Progenitor cell of endocrine pancreas (in vitro differentiated cells): ENCODE measurements at regions not wholly inside any gene's neighbourhood (a gene's known extent, or its start where the extent isn't known, plus 50 kb on each side); places are given as distances from the start of the nearest gene placed in this dataset.
A peak's percentile ranks its signal among the peaks of the same experiment; 100 is the strongest.

Source experiments
- DNase-seq: peaks from one replicate; pipeline ENCODE4 v3.0.0; 2021; ENCODE audit warnings: low spot score; ENCODE audit not compliant: unreplicated experiment
- H3K27ac Mint-ChIP-seq: 2 replicates; pipeline ENCODE4 v1.8.0; 2021; ENCODE audit warnings: mild to moderate bottlenecking, moderate library complexity, mixed read lengths
- H3K27me3 Mint-ChIP-seq: 2 replicates; pipeline ENCODE4 v1.8.0; 2021; ENCODE audit warnings: mixed read lengths
- H3K36me3 Mint-ChIP-seq: 2 replicates; pipeline ENCODE4 v1.8.0; 2022; ENCODE audit warnings: mixed read lengths; ENCODE audit not compliant: insufficient read depth
- H3K4me1 Mint-ChIP-seq: 2 replicates; pipeline ENCODE4 v1.8.0; 2021; ENCODE audit warnings: low read depth, mixed read lengths
- H3K4me3 Mint-ChIP-seq: 2 replicates; pipeline ENCODE4 v1.8.0; 2021; ENCODE audit warnings: low read depth, mild to moderate bottlenecking, moderate library complexity, mixed read lengths
- H3K9me3 Mint-ChIP-seq: 2 replicates; pipeline ENCODE4 v1.8.0; 2021; ENCODE audit warnings: low read depth, mixed read lengths
- CTCF ChIP-seq: fragments of 200-600 bp; sonication (generic); IDR thresholded peaks from one replicate; pipeline ENCODE4 v1.5.0; 2021; ENCODE audit warnings: antibody characterized with exemption, mild to moderate bottlenecking; ENCODE audit not compliant: unreplicated experiment

- Mint-ChIP-seq H3K27ac (no peak overlapping the region), H3K4me3 (no peak overlapping the region), H3K36me3 (peaks cover 1% of the 10 kb centered on the region), H3K27me3 (no peaks in the 10 kb centered on the region), H3K9me3 (peaks cover 16% of the 10 kb centered on the region), H3K4me1 (peaks cover 4% of the 10 kb centered on the region)
- no peak for DNase-seq
- TF ChIP-seq CTCF, result no peak
Observed at GRCh38 chr2:162964513-162964912, 125.9 kb upstream of the KCNH7 start.

- no peak for DNase-seq
- no peaks in the 10 kb centered on the region for H3K27me3 Mint-ChIP-seq
- H3K4me1 Mint-ChIP-seq, result peaks cover 3% of the 10 kb centered on the region
- TF ChIP-seq CTCF, result no peak
- peaks cover 1% of the 10 kb centered on the region for H3K36me3 Mint-ChIP-seq
- peaks cover 16% of the 10 kb centered on the region for H3K9me3 Mint-ChIP-seq
- no peak overlapping the region for H3K4me3 Mint-ChIP-seq
- H3K27ac Mint-ChIP-seq, result no peak overlapping the region
Observed at GRCh38 chr2:162963156-162963555, 124.6 kb upstream of the KCNH7 start.

DNA sequence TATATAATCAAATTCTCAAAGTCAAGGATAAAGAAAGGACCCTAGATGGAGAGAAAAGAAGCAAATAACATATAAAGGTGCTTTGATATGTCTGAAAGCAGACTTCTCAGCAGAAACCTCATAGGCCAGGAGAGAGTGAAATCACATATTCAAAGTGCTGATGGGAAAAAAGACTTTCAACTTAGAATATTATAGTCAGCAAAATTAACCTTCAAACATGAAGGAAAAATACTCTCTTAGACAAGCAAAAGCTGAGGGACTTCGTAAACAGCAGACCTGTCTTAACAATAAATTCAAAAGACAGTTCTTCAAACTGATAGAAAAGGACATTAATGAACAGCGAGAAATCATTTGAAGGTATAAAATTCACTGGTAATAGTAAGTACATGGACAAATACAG, 107.2 kb upstream of the KCNH7 start:
- Mint-ChIP-seq H3K36me3 (peaks cover 2% of the 10 kb centered on the region), H3K9me3 (peaks cover 20% of the 10 kb centered on the region), H3K27me3 (no peaks in the 10 kb centered on the region), H3K4me3 (no peak overlapping the region), H3K4me1 (no peaks in the 10 kb centered on the region), H3K27ac (no peak overlapping the region)
- TF ChIP-seq CTCF, result no peak
- DNase-seq, result no peak

- H3K4me3 Mint-ChIP-seq, result no peak overlapping the region
- peak; percentile 15 for TF ChIP-seq CTCF
- no peaks in the 10 kb centered on the region for H3K4me1 Mint-ChIP-seq
- DNase-seq, result no peak
- no peak overlapping the region for H3K27ac Mint-ChIP-seq
- no peaks in the 10 kb centered on the region for H3K36me3 Mint-ChIP-seq
- H3K9me3 Mint-ChIP-seq, result peaks cover 13% of the 10 kb centered on the region
- H3K27me3 Mint-ChIP-seq, result no peaks in the 10 kb centered on the region
Observed at GRCh38 chr2:162938387-162938786, 99.8 kb upstream of the KCNH7 start.

GRCh38 chr2:162934191-162934590, 95.6 kb upstream of the KCNH7 start:
- TF ChIP-seq CTCF, result no peak
- Mint-ChIP-seq H3K27ac (no peak overlapping the region), H3K36me3 (no peaks in the 10 kb centered on the region), H3K4me1 (peaks cover 2% of the 10 kb centered on the region), H3K27me3 (no peaks in the 10 kb centered on the region), H3K9me3 (peaks cover 8% of the 10 kb centered on the region), H3K4me3 (no peak overlapping the region)
- no peak for DNase-seq
